Endothelial cell of umbilical vein (primary cell): ENCODE measurements at regions not wholly inside any gene's neighbourhood (a gene's known extent, or its start where the extent isn't known, plus 50 kb on each side); places are given as distances from the start of the nearest gene placed in this dataset.
"Not testable (repeated sequence)": the region's sequence is repeated elsewhere in the genome, so short reads cannot be mapped to it uniquely, and the experiment has no call there.

Source experiments
- BruUV-seq: library from RNA; stranded (reverse); fragments of 400-500 nt; replicated peaks from 2 replicates; lab custom pipeline; 2021; lab: Mats Ljungman, UMichigan
- CTCF ChIA-PET: fragments of 300-600, 350-600 bp; sonication (Branson Sonifier 250); formaldehyde crosslinking; loops from one replicate; lab custom pipeline; 2021; ENCODE audit warnings: antibody characterized with exemption, inconsistent platforms; lab: Charles Lee
- POLR2A ChIA-PET: fragments of 300-600, 350-600 bp; sonication (Branson Sonifier 250); formaldehyde crosslinking; loops from one replicate; lab custom pipeline; 2021; ENCODE audit warnings: antibody characterized with exemption, inconsistent platforms; lab: Charles Lee
- DNase-seq: peaks from one replicate; pipeline ENCODE4 v3.0.0-alpha.2; 2011; ENCODE audit warnings: low read depth, low spot score
- FAIRE-seq: peaks from 2 replicates; lab custom pipeline; 2011; peaks lifted over from hg19 to GRCh38; lab: Jason Lieb, UNC
- H2AFZ ChIP-seq: 2 replicates; pipeline ENCODE4 v1.6.0; 2012; ENCODE audit warnings: low read depth, low read length, control low read depth, inconsistent platforms
- H3K27ac ChIP-seq: 2 replicates; pipeline ENCODE4 v1.5.1; 2011; ENCODE audit warnings: low read depth, mild to moderate bottlenecking, control low read depth, low read length, moderate library complexity; ENCODE audit not compliant: insufficient read depth
- H3K27me3 ChIP-seq, 2 experiments: 2 replicates each; pipeline versions ENCODE4 v1.6.0 to v1.6.1; 2011; ENCODE audit warnings: low read length in 2 of 2, mixed read lengths in 1 of 2; ENCODE audit not compliant: control insufficient read depth in 2 of 2, insufficient read depth in 2 of 2
- H3K36me3 ChIP-seq, 2 experiments: 2 replicates in 1 of 2; 3 replicates in 1 of 2; pipeline ENCODE4 v1.5.1; 2011; ENCODE audit warnings: low read length in 2 of 2, mild to moderate bottlenecking in 1 of 2, moderate library complexity in 1 of 2; ENCODE audit not compliant: control insufficient read depth in 2 of 2, insufficient read depth in 2 of 2; ENCODE audit errors: extremely low read depth in 1 of 2
- H3K4me1 ChIP-seq: 3 replicates; pipeline ENCODE4 v1.5.1; 2011; ENCODE audit warnings: mild to moderate bottlenecking, low read length; ENCODE audit not compliant: control insufficient read depth, insufficient read depth; ENCODE audit errors: extremely low read depth
- H3K4me2 ChIP-seq: 2 replicates; pipeline ENCODE4 v1.6.1; 2011; ENCODE audit warnings: low read length, control low read depth, mixed read lengths; ENCODE audit not compliant: insufficient read depth
- H3K4me3 ChIP-seq, 3 experiments: fragments of 200-600 bp in 1 of 3; sonication (generic), shearing (Covaris generic) in 1 of 3; replicated peaks in 1 of 3; 2 replicates each; pipeline ENCODE4 v1.5.1; 2011 to 2016; ENCODE audit warnings: control low read depth in 3 of 3, low read length in 3 of 3, mild to moderate bottlenecking in 2 of 3, inconsistent platforms in 1 of 3, low read depth in 1 of 3, moderate library complexity in 1 of 3; ENCODE audit not compliant: insufficient read depth in 1 of 3
- H3K79me2 ChIP-seq: 2 replicates; pipeline ENCODE4 v1.6.0; 2012; ENCODE audit warnings: low read length, inconsistent platforms; ENCODE audit not compliant: control insufficient read depth, insufficient read depth
- H3K9ac ChIP-seq: replicated peaks from 2 replicates; pipeline ENCODE3; 2011; ENCODE audit warnings: low read length, control low read depth; ENCODE audit not compliant: insufficient read depth; ENCODE audit errors: extremely low read depth
- H3K9me1 ChIP-seq: replicated peaks from 3 replicates; pipeline ENCODE4 v1.6.0; 2011; ENCODE audit warnings: mild to moderate bottlenecking, low read length; ENCODE audit not compliant: control insufficient read depth, insufficient read depth; ENCODE audit errors: extremely low read depth
- H3K9me3 ChIP-seq: replicated peaks from 2 replicates; pipeline ENCODE4 v1.5.1; 2012; ENCODE audit warnings: low read length, inconsistent platforms; ENCODE audit not compliant: control insufficient read depth, insufficient read depth
- H4K20me1 ChIP-seq: replicated peaks from 2 replicates; pipeline ENCODE3; 2011; ENCODE audit warnings: mild to moderate bottlenecking, low read length; ENCODE audit not compliant: control insufficient read depth, insufficient read depth; ENCODE audit errors: extremely low read depth
- EZH2 ChIP-seq: IDR thresholded peaks from 2 replicates; pipeline ENCODE4 v1.6.1; 2012; ENCODE audit warnings: borderline replicate concordance, low read depth, mild to moderate bottlenecking, moderate library complexity, low read length, inconsistent platforms; ENCODE audit not compliant: severe bottlenecking
- FOS ChIP-seq: IDR thresholded peaks from 2 replicates; pipeline ENCODE4 v1.6.1; 2011; ENCODE audit warnings: mild to moderate bottlenecking, low read length, moderate library complexity, borderline replicate concordance; ENCODE audit not compliant: insufficient read depth
- GATA2 ChIP-seq: IDR thresholded peaks from 2 replicates; pipeline ENCODE4 v1.7.0; 2011; ENCODE audit warnings: low read depth, mild to moderate bottlenecking, moderate library complexity, mixed read lengths, low read length; ENCODE audit not compliant: insufficient read length, insufficient read depth
- JUN ChIP-seq: IDR thresholded peaks from 2 replicates; pipeline ENCODE4 v1.6.1; 2011; ENCODE audit warnings: borderline replicate concordance, low read depth; ENCODE audit not compliant: insufficient read length, insufficient read depth
- MYC ChIP-seq: IDR thresholded peaks from one replicate; pipeline ENCODE4 v1.6.1; 2011; ENCODE audit warnings: mild to moderate bottlenecking, low read depth, low read length
- POLR2A ChIP-seq: IDR thresholded peaks from 2 replicates; pipeline ENCODE4 v1.6.1; 2012; ENCODE audit warnings: low read depth, mild to moderate bottlenecking, control low read depth, low read length
- POLR2AphosphoS5 ChIP-seq: IDR thresholded peaks from 2 replicates; pipeline ENCODE4 v1.6.1; 2012; ENCODE audit warnings: low read depth, mild to moderate bottlenecking, control low read depth, low read length, moderate library complexity; ENCODE audit not compliant: insufficient read depth
- dilution Hi-C: fragments of 300-500 bp; cut with MboI; formaldehyde crosslinking; loops from one replicate; pipeline ENCODE4 v1.15.0; 2019; ENCODE audit warnings: low sequenced_read_pairs; ENCODE audit not compliant: extremely low pct_ligation_motif_present
- intact Hi-C: fragments of 100-400 bp; cut with micrococcal nuclease; formaldehyde crosslinking; loops from one replicate; pipeline ENCODE4 v1.10.0; 2022
- TF ChIP-seq, protein P1 (sequence below), 2 donors: IDR thresholded peaks; 1 replicate in 1 of 2; 2 replicates in 1 of 2; pipeline ENCODE4 v1.5.1; 2011; ENCODE audit warnings: low read length in 2 of 2, mild to moderate bottlenecking in 2 of 2, moderate library complexity in 2 of 2, control low read depth in 1 of 2, inconsistent platforms in 1 of 2, low read depth in 1 of 2; ENCODE audit not compliant: insufficient read depth in 1 of 2; ENCODE audit errors: extremely low read depth in 1 of 2
- TF ChIP-seq, protein P2 (sequence below): IDR thresholded peaks from 2 replicates; pipeline ENCODE4 v1.6.1; 2011; ENCODE audit not compliant: insufficient read depth, insufficient read length

DNA sequence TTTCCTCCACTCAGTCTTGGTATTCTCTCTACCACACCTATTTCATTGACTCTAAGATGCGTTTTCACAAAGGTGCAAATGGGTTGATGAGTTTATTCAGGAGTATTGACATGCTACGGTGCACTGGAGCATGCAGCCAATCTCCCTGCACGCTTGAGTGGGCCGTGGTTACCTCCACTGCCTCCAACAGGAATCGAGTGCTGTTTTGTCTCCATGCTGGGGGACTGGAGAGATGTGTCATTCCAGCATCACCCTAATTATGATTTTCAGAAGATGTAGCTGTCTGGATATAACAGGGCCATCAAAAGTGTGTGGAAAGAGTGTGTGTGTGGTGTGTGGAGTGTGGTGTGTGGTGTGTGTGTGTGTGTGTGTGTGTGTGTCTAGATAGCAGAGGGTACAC lies 351.6 kb upstream of the ZFHX3 start:
- no peak for FAIRE-seq
- Histone ChIP-seq H3K9ac (no peak overlapping the region), H4K20me1 (no peaks in the 10 kb centered on the region), H3K4me3 (no peak overlapping the region), H3K9me3 (no peaks in the 10 kb centered on the region), H3K9me1 (no peaks in the 10 kb centered on the region), H3K27me3 (no peaks in the 10 kb centered on the region), H3K4me1 (no peaks in the 10 kb centered on the region), H2AFZ (no peak overlapping the region), H3K36me3 (no peaks in the 10 kb centered on the region), H3K79me2 (no peaks in the 10 kb centered on the region), H3K27ac (no peak overlapping the region), H3K4me2 (no peak overlapping the region)
- no peak for DNase-seq
- BruUV-seq = no TSS peak
- ChIA-PET POLR2A (no interaction called here), CTCF (no interaction called here)
- TF ChIP-seq EZH2 (no peak), GATA2 (no peak), JUN (no peak), FOS (no peak), POLR2AphosphoS5 (no peak), MYC (no peak), POLR2A (no peak)
- TF ChIP-seq, protein P1, sequence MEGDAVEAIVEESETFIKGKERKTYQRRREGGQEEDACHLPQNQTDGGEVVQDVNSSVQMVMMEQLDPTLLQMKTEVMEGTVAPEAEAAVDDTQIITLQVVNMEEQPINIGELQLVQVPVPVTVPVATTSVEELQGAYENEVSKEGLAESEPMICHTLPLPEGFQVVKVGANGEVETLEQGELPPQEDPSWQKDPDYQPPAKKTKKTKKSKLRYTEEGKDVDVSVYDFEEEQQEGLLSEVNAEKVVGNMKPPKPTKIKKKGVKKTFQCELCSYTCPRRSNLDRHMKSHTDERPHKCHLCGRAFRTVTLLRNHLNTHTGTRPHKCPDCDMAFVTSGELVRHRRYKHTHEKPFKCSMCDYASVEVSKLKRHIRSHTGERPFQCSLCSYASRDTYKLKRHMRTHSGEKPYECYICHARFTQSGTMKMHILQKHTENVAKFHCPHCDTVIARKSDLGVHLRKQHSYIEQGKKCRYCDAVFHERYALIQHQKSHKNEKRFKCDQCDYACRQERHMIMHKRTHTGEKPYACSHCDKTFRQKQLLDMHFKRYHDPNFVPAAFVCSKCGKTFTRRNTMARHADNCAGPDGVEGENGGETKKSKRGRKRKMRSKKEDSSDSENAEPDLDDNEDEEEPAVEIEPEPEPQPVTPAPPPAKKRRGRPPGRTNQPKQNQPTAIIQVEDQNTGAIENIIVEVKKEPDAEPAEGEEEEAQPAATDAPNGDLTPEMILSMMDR (IDR thresholded peaks at IDR 0.05; ENCODE audit: extremely low read depth in 1 of 2, insufficient read depth in 1 of 2, low read depth in 1 of 2, low read length in 2 of 2) = no peak
- TF ChIP-seq, protein P2, sequence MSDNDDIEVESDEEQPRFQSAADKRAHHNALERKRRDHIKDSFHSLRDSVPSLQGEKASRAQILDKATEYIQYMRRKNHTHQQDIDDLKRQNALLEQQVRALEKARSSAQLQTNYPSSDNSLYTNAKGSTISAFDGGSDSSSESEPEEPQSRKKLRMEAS = no peak
- dilution Hi-C loops = no loop called here
- intact Hi-C loops = no loop called here

DNA sequence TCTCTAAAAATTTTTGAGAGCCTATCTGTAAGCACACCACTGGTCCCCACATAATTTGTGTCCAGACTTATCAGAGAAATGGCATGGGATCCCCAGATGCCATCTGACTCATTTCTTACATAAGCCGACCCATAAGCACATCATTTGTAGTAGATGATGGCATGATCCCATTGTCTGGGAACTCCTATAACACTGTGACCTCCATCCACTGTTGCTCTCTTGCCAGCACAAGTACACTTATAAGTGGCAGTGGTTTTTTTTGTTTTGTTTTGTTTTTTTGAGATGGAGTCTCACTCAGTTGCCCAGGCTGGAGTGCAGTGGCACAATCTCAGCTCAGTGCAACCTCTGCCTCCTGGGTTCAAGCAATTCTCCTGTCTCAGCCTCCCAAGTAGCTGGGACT lies 350.7 kb upstream of the ZFHX3 start:
- H3K27me3 ChIP-seq, H2AFZ ChIP-seq, dilution Hi-C loops, H4K20me1 ChIP-seq, H3K4me1 ChIP-seq, POLR2A ChIA-PET, H3K9me3 ChIP-seq, H3K9ac ChIP-seq, CTCF ChIA-PET, H3K36me3 ChIP-seq, H3K4me2 ChIP-seq, intact Hi-C loops, H3K9me1 ChIP-seq, BruUV-seq, FAIRE-seq, H3K4me3 ChIP-seq, H3K27ac ChIP-seq, DNase-seq, H3K79me2 ChIP-seq: not testable (repeated sequence)
